ENCODE measurements at regions not wholly inside any gene's neighbourhood (a gene's known extent, or its start where the extent isn't known, plus 50 kb on each side); places are given as distances from the start of the nearest gene placed in this dataset.
"Not testable (repeated sequence)": the region's sequence is repeated elsewhere in the genome, so short reads cannot be mapped to it uniquely, and the experiment has no call there.

- no peak for DNase-seq (ENCODE audit: low spot score)
Measured at GRCh38 chr5:13346401-13346800, 598.1 kb downstream of the DNAH5 start.

DNA sequence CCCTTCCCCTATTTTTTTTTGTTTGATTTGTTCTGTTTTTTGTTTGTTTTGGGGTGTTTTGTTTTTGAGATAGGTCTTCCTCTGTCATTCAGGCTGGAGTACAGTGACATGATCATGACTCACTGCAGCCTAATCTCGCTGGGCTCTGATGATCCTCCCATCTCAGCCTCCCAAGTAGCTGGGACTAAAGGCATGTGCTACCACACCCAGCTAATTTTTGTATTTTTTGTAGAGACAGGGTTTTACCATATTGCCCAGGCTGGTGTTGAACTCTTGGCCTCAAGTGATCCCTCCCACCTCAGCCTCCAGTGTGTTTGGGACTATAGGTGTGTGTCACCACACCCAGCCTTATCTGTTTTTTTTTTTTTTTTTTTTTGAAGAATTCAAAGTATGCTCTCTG, 605.4 kb downstream of the DNAH5 start:
- no peak for DNase-seq (ENCODE audit: low spot score)

GRCh38 chr5:13335026-13335425, 609.5 kb downstream of the DNAH5 start:
- DNase-seq (ENCODE audit: low spot score): not testable (repeated sequence)

GRCh38 chr5:13331585-13331984, 612.9 kb downstream of the DNAH5 start:
- no peak for DNase-seq (ENCODE audit: low spot score)

DNA sequence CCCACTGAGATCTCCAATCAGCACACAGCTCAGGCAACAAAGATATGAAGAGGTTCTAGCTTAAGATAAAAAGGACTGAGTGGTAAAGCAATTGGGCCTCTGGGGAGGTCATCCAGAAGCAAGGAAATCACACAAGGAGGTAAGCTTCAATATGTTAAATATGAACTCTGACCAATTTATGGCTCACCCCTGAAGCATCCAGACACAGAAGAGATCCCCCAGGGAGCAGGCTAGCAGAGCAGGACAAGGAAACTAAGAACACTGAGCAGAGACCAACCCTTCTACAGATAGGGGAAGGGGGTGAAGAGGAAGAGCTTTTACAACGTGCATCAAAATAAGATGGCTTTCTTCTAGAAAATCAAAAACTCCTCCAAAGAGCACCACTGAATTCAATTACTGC, 616.2 kb downstream of the DNAH5 start:
- DNase-seq (ENCODE audit: low spot score): no peak

DNA sequence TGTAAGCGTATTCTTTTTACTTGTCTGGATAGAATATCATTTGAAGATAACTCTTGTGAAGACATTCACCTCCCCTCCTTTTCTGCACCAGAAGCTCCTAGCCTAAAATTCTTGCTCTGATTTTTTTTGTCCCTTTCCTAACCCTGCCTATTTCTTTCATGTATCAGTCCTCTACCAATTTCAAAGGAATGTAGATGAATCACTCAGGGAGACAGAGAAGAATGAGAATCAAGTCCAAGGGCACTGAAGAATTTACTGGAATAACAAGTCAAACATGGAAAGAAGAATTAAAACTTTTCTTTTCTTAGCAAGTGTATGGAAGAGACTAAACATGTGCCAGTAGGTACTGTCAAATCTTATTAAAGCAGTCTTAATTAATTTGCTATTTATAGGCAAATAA, 618.7 kb downstream of the DNAH5 start:
- no peak for DNase-seq (ENCODE audit: low spot score)

DNA sequence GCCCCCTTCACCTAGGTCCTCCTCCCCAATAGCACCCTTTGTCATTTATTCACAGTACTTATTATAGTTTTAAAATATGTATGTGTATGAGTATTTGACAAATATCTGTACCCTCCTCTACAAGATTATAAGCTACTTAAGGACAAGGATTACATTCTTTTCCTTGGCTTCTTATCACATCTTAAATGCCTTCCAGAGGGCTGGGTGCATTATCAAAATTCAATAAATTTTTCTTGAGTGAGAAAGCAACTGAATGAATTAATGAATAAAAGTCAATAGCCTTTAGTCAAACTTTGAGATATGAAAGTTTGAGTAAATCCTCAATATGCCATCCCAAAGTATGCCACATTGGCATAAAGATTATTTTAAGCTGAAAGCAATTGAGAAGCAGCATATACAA, 621.7 kb downstream of the DNAH5 start:
- no peak for DNase-seq (ENCODE audit: low spot score)

DNA sequence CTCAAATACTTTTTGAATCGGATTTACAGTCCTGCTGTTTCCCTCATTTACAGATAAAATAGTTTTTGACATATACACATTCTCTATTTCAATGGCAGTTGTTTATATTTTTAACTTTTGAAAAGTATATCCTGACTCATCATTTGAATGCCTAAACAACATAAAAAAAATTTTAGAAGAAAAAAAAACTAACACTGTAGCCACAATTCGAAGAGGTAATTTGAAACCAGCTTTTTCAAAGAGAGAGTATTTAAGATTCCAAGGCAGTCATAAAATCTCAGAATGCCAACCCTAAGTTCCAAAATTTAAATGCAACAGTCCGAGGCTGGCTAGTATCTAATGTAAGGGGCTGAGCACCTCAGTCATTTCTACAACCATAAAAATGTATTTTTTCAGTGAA, 626.8 kb downstream of the DNAH5 start:
- DNase-seq (ENCODE audit: low spot score): no peak

- no peak for DNase-seq (ENCODE audit: low spot score)
Measured at GRCh38 chr5:13316176-13316575, 628.3 kb downstream of the DNAH5 start.

GRCh38 chr5:13307480-13307879, 637.0 kb downstream of the DNAH5 start:
- DNase-seq (ENCODE audit: low spot score): no peak

GRCh38 chr5:13303445-13303844, 641.0 kb downstream of the DNAH5 start:
- DNase-seq (ENCODE audit: low spot score): no peak

DNA sequence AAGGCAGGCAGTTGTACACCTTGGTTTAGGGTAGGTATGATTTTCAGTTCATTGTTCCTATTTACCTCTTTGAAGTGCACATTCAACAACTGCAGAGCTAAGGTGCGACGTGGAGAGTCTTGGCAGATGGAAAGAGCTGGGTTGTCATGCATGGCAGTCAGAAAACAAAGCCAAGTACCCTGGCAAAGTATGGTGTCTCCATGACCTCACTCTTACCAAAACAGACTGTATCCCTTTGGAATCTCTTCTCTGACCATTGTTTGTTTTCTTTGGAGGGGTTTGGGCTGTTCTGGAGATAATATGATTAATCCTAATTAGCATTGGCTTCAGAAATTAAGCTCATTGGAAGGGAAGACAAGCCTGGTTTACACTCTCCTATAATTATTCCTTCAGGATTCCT, 665.7 kb downstream of the DNAH5 start:
- DNase-seq (ENCODE audit: low spot score): no peak

GRCh38 chr5:13278148-13278547, 666.3 kb downstream of the DNAH5 start:
- peak; percentile 7 for DNase-seq (ENCODE audit: low spot score)

DNA sequence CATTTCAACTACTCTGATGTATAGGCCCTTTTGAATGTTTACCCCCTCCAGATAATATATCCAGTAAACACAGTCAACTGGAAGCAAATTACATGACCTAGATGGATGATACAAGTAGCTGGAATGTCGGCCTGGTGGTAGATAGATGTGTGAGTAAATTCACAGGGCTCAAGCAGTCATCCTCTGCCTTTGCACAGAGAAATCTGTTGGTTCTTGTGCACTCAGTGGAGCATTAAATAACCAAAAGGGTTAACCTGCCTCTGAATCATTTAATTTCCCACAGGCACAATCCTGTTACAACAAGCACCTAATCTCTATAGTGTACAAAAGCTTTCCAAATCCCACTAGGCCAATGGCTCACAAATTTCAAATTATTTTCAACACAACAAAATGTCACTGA, 668.3 kb downstream of the DNAH5 start:
- no peak for DNase-seq (ENCODE audit: low spot score)

GRCh38 chr5:13263701-13264100, 680.8 kb downstream of the DNAH5 start:
- DNase-seq (ENCODE audit: low spot score): no peak

- no peak for DNase-seq (ENCODE audit: low spot score)
Measured at GRCh38 chr5:13253111-13253510, 691.4 kb downstream of the DNAH5 start.

GRCh38 chr5:13252699-13253098, 691.8 kb downstream of the DNAH5 start:
- DNase-seq (ENCODE audit: low spot score): no peak

DNA sequence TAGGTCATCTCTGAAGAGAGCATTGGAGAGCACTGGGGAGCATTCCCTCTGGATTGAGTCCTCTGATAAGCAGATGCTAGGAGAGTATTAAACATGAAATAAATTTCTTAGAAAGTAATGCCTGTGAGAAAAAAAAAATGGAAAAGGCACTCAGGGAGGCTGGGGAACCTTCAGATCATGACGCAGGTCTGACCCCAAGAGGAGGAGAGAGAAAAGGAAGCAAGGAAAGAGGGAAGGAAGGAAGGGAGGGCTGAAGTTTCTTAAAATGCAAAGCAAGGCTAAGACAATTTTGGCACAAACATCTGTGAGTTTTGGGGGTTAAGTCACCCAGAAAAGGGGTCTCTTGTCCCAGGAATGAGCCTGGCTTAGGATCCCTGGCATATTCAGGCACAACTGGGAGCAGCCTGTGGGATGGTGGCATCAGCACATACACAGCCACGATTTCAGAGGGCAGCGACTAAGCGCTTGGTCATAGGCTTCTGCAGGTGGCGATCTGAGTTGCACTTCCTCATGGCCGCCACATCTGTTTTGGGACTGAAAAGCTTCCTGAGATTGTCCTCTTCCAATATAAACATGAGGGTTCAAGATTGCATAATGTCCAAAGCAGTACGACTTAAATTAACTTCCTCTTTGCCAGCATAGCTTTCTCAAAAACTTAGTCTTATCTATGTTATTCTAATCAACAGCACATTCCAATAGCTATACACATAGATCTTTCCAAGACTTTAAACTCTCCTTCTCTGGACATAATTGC, 692.7 kb downstream of the DNAH5 start:
- peak; percentile 9 for DNase-seq (ENCODE audit: low spot score)

DNA sequence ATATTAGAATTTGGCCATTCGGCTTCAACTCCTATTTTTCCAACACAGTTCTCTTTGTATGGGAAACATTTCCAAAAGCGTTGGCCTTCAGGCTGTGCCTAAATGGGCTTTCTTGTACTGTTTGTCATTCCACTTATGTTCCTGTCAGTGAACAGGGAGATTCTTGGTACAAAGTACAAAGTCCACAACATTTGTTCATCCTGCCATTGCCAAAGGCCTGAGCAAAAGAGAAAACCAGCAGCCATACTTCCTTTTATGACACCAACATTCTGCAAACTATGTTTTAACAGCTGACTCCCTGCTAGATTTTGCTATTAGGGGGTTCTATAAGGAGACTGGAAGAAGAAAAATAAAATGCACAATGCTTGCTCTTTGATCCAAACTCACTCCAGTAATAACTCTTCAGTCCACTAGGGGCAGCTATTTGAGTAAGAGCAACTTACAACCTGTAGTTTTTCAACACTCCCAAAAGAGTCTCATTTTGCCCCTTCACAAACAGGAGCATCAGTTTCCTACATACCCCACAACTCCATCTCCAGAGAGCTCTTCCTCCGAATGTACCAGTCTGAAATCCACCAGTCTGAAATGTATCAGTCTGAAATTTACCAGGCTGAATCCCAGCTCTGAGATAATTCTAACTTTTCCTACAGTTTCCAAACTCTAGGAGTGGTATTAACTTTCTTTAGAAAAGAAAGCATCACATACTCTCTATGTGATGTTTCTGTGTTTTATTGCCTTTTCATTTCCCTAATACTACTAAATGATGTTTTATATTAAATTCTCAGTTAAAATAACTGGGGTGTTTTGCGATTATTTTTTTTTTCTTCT, 693.8 kb downstream of the DNAH5 start:
- DNase-seq (ENCODE audit: low spot score): peak; percentile 54

- DNase-seq (ENCODE audit: low spot score): no peak
Measured at GRCh38 chr5:13249854-13250253, 694.6 kb downstream of the DNAH5 start.

DNA sequence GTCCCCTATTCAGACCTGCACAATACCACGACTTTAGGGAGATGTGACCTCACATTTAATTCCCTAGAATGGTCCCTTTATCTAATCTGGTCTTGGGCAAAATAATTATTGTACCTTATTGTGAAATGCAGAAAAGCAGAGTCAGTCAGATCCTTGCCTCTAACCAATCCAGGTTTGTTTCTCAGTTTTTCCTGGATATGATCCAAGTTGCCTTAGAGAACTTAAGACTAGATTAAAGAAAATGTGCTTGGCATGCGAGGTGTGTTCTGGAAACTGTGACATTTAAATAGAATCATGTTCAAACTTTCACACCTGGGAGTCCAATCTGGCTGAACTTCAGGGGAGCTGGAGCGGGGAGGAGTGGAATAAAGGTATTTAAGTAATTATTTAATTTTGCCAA, 696.2 kb downstream of the DNAH5 start:
- DNase-seq (ENCODE audit: low spot score): no peak

DNA sequence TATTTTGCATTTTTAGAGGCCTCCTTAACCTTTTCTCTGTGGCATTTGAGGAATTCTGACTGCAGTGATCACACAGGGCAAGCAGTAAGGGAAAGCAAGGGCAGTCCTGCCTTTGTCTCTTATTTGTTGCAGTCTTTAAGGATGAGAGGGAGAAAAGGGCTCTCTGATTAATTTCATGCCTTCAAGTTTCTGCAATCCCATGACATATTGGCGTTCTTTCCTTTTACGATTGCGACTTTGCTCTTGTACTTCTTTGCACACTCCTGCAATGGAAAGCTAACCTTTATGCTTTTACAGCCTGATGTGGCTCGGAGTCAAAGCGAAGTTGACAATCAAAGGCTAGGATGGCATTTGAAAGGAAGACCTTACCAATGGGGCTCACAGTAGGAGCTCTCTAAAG, 698.4 kb downstream of the DNAH5 start:
- DNase-seq (ENCODE audit: low spot score): peak; percentile 25

- no peak for DNase-seq (ENCODE audit: low spot score)
Measured at GRCh38 chr5:13244151-13244550, 700.3 kb downstream of the DNAH5 start.

DNA sequence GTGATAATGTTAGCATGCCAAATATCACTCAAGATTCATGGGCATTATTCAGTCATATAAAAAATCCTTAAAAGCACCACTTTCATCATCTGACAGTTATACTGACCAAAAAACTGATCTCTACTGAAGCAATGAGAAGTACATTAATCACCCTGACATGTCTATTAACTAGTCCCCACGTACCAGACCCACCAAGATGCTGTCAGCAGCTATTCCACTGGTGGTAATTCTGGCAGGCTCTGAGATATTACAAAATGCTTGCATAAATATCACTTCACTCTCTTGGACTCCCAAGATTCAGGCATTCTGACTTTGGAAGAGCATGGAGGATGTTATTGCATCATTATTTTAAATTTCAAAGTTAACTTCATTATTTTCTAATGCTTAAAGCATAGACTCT, 717.0 kb downstream of the DNAH5 start:
- DNase-seq (ENCODE audit: low spot score): no peak
